ENCODE measurements at regions not wholly inside any gene's neighbourhood (a gene's known extent, or its start where the extent isn't known, plus 50 kb on each side); places are given as distances from the start of the nearest gene placed in this dataset.

DNA sequence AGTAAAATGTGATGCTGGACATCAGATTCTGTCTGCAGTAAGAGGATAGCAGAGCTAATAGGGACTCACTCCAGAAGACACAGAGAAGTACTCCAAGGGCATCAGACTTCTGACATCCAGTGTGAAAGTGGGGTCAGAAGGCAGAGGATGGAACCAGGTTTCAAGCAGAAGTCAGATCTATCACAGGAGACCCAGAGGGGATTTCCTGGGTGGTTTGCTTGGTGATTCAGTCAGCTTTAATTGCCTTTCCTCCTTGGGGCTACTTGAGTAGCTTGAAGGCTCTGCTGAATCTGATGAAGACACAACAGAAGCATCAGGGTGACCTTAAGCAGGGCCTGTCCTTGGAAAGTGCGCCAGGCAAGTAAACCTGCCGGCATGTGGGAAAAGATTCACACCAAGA, 300.6 kb downstream of the COG6 start:
- TF ChIP-seq, protein P1, sequence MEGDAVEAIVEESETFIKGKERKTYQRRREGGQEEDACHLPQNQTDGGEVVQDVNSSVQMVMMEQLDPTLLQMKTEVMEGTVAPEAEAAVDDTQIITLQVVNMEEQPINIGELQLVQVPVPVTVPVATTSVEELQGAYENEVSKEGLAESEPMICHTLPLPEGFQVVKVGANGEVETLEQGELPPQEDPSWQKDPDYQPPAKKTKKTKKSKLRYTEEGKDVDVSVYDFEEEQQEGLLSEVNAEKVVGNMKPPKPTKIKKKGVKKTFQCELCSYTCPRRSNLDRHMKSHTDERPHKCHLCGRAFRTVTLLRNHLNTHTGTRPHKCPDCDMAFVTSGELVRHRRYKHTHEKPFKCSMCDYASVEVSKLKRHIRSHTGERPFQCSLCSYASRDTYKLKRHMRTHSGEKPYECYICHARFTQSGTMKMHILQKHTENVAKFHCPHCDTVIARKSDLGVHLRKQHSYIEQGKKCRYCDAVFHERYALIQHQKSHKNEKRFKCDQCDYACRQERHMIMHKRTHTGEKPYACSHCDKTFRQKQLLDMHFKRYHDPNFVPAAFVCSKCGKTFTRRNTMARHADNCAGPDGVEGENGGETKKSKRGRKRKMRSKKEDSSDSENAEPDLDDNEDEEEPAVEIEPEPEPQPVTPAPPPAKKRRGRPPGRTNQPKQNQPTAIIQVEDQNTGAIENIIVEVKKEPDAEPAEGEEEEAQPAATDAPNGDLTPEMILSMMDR (IDR thresholded peaks at IDR 0.05; ENCODE audit: poor library complexity, severe bottlenecking), result no peak
- no peak for DNase-seq (ENCODE audit: low spot score)
- H3K4me3 ChIP-seq (ENCODE audit: severe bottlenecking), result no peak overlapping the region
- no peaks in the 10 kb centered on the region for H3K9me3 ChIP-seq (ENCODE audit: severe bottlenecking)
- no peak for ATAC-seq (ENCODE audit: low read depth)
- no peaks in the 10 kb centered on the region for H3K36me3 ChIP-seq (ENCODE audit: low read depth)
- H3K27me3 ChIP-seq (ENCODE audit: insufficient read depth, poor library complexity, severe bottlenecking), result no peaks in the 10 kb centered on the region
- H3K4me1 ChIP-seq (ENCODE audit: insufficient read depth, poor library complexity, severe bottlenecking), result no peaks in the 10 kb centered on the region
- H3K27ac ChIP-seq (ENCODE audit: poor library complexity, severe bottlenecking), result no peak overlapping the region

DNA sequence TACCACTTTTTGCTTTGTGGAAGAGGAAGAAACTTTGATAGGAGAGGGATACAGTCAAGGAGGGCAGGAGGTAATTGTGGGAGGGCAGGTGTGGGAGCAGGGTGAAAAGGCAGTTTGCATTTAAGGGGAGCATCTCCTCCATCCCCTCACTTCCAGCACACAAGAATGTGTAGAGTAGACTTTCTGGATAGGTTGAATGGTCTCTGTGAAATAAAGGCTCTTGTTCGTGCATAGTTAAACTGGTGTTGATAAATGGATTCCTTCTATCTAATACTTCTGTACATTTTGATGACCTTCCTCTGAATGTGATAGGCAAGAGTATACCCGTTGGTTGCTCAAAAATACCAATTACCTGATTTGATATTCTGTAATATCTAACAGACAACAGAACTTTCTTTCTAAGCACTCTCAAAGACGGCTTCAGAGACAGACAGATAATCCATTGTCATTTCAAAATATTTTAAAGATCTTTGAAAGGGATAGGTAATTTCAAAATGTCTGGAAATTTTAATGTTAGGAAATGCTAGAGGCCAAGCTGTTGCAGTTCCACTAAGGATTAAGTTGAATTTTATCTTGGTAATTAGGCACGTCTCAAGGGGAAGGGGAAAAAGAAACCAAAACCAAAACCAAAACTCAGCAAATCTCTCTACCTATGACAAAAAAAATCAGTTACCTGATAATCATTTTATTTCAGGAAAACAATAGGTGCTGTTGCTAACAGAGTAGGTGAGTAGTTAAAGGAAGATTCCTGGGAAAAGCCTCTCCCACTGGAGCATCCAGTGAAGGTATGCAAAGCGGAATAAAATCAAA, 302.6 kb downstream of the COG6 start:
- H3K27me3 ChIP-seq (ENCODE audit: insufficient read depth, poor library complexity, severe bottlenecking), result no peaks in the 10 kb centered on the region
- TF ChIP-seq, protein P1 (IDR thresholded peaks at IDR 0.05; ENCODE audit: poor library complexity, severe bottlenecking), result no peak
- no peaks in the 10 kb centered on the region for H3K36me3 ChIP-seq (ENCODE audit: low read depth)
- no peaks in the 10 kb centered on the region for H3K4me1 ChIP-seq (ENCODE audit: insufficient read depth, poor library complexity, severe bottlenecking)
- no peak overlapping the region for H3K4me3 ChIP-seq (ENCODE audit: severe bottlenecking)
- no peaks in the 10 kb centered on the region for H3K9me3 ChIP-seq (ENCODE audit: severe bottlenecking)
- no peak overlapping the region for H3K27ac ChIP-seq (ENCODE audit: poor library complexity, severe bottlenecking)
- DNase-seq (ENCODE audit: low spot score), result no peak
- no peak for ATAC-seq (ENCODE audit: low read depth)

DNA sequence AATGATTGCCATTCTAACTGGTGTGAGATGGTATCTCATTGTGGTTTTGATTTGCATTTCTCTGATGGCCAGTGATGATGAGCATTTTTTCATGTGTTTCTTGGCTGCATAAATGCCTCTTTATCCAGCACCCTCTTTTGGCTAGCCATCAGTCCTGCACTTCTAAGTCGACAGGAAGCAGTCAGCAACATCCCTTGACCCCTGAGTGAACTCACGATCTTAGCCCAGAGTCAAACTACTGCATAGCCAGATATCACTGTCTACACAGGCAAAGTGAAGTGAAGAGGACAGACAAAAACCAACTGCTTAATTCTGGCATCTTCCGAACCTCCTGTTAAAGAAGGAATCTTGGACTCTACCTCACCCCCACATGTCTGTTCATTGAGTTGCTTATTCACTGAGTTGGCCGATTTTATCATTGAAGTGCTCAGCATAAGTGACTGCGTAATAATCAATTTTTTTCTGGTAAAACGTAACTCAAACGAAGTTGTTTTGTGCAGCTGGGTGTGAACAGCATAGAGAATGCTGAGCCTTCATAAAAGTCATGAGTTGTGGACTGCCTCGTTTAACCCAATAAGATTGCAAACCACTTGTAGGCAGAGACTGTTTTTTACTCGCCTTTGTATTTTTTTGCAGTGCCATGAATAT, 304.2 kb downstream of the COG6 start:
- no peak overlapping the region for H3K4me3 ChIP-seq (ENCODE audit: severe bottlenecking)

DNA sequence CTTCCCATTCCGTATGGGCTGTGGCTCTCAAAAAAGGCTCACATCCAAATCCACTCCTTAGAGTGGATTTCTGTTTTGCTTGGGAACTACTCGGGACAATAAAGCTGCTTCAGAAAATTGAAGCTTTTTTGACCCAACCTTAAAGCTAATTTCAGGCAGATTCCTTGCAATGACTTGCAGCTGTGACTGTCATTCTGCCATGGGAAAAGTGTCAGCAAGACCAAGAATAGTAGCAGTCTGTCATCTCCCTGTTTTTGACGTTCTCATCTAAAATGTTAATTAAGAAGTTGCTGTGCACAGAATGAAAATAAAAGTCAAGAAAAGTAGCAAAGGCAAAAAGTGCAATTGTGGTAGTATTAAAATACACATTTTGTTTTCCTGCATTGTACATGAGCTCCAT, 304.7 kb downstream of the COG6 start:
- Histone ChIP-seq H3K4me1 (ENCODE audit: insufficient read depth, poor library complexity, severe bottlenecking) (no peaks in the 10 kb centered on the region), H3K36me3 (ENCODE audit: low read depth) (no peaks in the 10 kb centered on the region), H3K9me3 (ENCODE audit: severe bottlenecking) (no peaks in the 10 kb centered on the region), H3K27me3 (ENCODE audit: insufficient read depth, poor library complexity, severe bottlenecking) (no peaks in the 10 kb centered on the region), H3K27ac (ENCODE audit: poor library complexity, severe bottlenecking) (no peak overlapping the region), H3K4me3 (ENCODE audit: severe bottlenecking) (no peak overlapping the region)
- ATAC-seq (ENCODE audit: low read depth) (no peak), DNase-seq (ENCODE audit: low spot score) (no peak)
- TF ChIP-seq, protein P1 (IDR thresholded peaks at IDR 0.05; ENCODE audit: poor library complexity, severe bottlenecking), result no peak

More for the DNA sequence above, 304.2 kb downstream of the COG6 start:
- no peak for DNase-seq (ENCODE audit: low spot score)
- Histone ChIP-seq H3K27me3 (ENCODE audit: insufficient read depth, poor library complexity, severe bottlenecking) (no peaks in the 10 kb centered on the region), H3K36me3 (ENCODE audit: low read depth) (no peaks in the 10 kb centered on the region), H3K27ac (ENCODE audit: poor library complexity, severe bottlenecking) (no peak overlapping the region), H3K9me3 (ENCODE audit: severe bottlenecking) (no peaks in the 10 kb centered on the region), H3K4me1 (ENCODE audit: insufficient read depth, poor library complexity, severe bottlenecking) (no peaks in the 10 kb centered on the region)
- ATAC-seq (ENCODE audit: low read depth), result no peak
- TF ChIP-seq, protein P1 (IDR thresholded peaks at IDR 0.05; ENCODE audit: poor library complexity, severe bottlenecking), result no peak

DNA sequence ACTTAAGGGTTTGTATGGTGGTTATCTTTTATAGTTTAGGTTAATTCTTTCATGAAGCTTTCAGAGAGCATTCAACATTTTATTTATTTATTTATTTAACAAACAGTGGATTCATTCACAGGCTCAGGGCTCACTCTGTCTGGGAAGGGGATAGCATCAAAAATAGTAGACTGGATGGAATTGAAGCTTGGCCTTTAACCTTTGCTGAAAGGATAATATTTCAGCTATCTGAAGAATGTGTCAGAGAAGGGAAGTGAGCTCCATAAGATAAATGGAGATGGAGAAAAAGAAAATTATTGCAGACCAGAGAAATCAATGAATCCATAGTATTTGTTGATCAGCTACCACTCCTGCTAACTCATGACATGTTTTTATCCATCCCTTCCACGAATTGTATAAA, 305.6 kb downstream of the COG6 start:
- Histone ChIP-seq H3K27me3 (ENCODE audit: insufficient read depth, poor library complexity, severe bottlenecking) (no peaks in the 10 kb centered on the region), H3K36me3 (ENCODE audit: low read depth) (no peaks in the 10 kb centered on the region), H3K4me3 (ENCODE audit: severe bottlenecking) (no peak overlapping the region), H3K4me1 (ENCODE audit: insufficient read depth, poor library complexity, severe bottlenecking) (no peaks in the 10 kb centered on the region), H3K27ac (ENCODE audit: poor library complexity, severe bottlenecking) (no peak overlapping the region), H3K9me3 (ENCODE audit: severe bottlenecking) (no peaks in the 10 kb centered on the region)
- ATAC-seq (ENCODE audit: low read depth), result no peak
- TF ChIP-seq, protein P1 (IDR thresholded peaks at IDR 0.05; ENCODE audit: poor library complexity, severe bottlenecking), result no peak
- DNase-seq (ENCODE audit: low spot score), result no peak

Data from RWPE2 (cell line).